ENCODE measurements at regions not wholly inside any gene's neighbourhood (a gene's known extent, or its start where the extent isn't known, plus 50 kb on each side); places are given as distances from the start of the nearest gene placed in this dataset.

- H3K9ac ChIP-seq (ENCODE audit: low read length) = no peak overlapping the region
- no peaks in the 10 kb centered on the region for H3K79me2 ChIP-seq (ENCODE audit: insufficient read depth, low read length)
- no peak overlapping the region for H2AFZ ChIP-seq (ENCODE audit: low read depth, low read length, poor library complexity, severe bottlenecking)
- no peaks in the 10 kb centered on the region for H3K27me3 ChIP-seq (ENCODE audit: insufficient read depth, low read length)
- H3K9me2 ChIP-seq (ENCODE audit: insufficient read depth) = no peaks in the 10 kb centered on the region
- H3K4me1 ChIP-seq (ENCODE audit: control insufficient read depth in 1 of 2, insufficient read depth in 2 of 2, low read length in 2 of 2) = no peaks in the 10 kb centered on the region
- intact Hi-C loops (cut with micrococcal nuclease) = no loop called here
- H3K4me2 ChIP-seq (ENCODE audit: low read length) = no peak overlapping the region
- ChIA-PET RAD21 (ENCODE audit: low non-redundant PET in 1 of 2, low total read pairs in 2 of 2, uncharacterized antibody in 2 of 2, unreplicated experiment in 2 of 2) (no interaction called here), CTCF (no interaction called here), POLR2A (no interaction called here)
- DNase-seq (ENCODE audit: low read depth, low spot score) = no peak
- no peaks in the 10 kb centered on the region for H3K36me3 ChIP-seq (ENCODE audit: control insufficient read depth in 1 of 2, insufficient read depth in 2 of 2, low read length in 2 of 2)
- H3K27ac ChIP-seq (ENCODE audit: low read depth, low read length) = no peak overlapping the region
- no TSS peak for BruUV-seq (replicated peaks)
- H3K9me3 ChIP-seq (ENCODE audit: control insufficient read depth in 1 of 2, insufficient read depth in 1 of 2, low read depth in 1 of 2, low read length in 2 of 2) = no peaks in the 10 kb centered on the region
- no peak for ATAC-seq
- no peaks in the 10 kb centered on the region for H4K20me1 ChIP-seq (ENCODE audit: insufficient read depth)
- H3K4me3 ChIP-seq (replicated peaks in 1 of 2; ENCODE audit: low read depth in 1 of 2, low read length in 2 of 2) = no peak overlapping the region
- no peak for TF ChIP-seq EGR1 (IDR thresholded peaks at IDR 0.05; ENCODE audit: low read depth)
- TF ChIP-seq EZH2phosphoT487 (IDR thresholded peaks at IDR 0.05; ENCODE audit: borderline replicate concordance) = no peak
- TF ChIP-seq JUND (IDR thresholded peaks at IDR 0.05) = no peak
- no peak for TF ChIP-seq RAD21 (IDR thresholded peaks at IDR 0.05; ENCODE audit: low read depth)
- no peak for TF ChIP-seq YY1 (IDR thresholded peaks at IDR 0.05; ENCODE audit: extremely low read depth, insufficient replicate concordance, low read depth, low read length)
- no peak for TF ChIP-seq MAX (IDR thresholded peaks at IDR 0.05)
- TF ChIP-seq TCF7L2 (IDR thresholded peaks at IDR 0.05; ENCODE audit: borderline replicate concordance, extremely low read depth, insufficient read depth, insufficient read length) = no peak
- TF ChIP-seq EZH2 (IDR thresholded peaks at IDR 0.05) = no peak
- no peak for TF ChIP-seq ZBTB33 (IDR thresholded peaks at IDR 0.05; ENCODE audit: extremely low read depth, insufficient replicate concordance, low read length)
- no peak for TF ChIP-seq REST (IDR thresholded peaks at IDR 0.05; ENCODE audit: low read depth)
- no peak for TF ChIP-seq SP1 (IDR thresholded peaks at IDR 0.05; ENCODE audit: low read depth)
- no peak for TF ChIP-seq ATF3 (IDR thresholded peaks at IDR 0.05)
- TF ChIP-seq ZFX (IDR thresholded peaks at IDR 0.05) = no peak
- no peak for TF ChIP-seq CEBPB (IDR thresholded peaks at IDR 0.05; ENCODE audit: low read depth)
- TF ChIP-seq POLR2AphosphoS5 (IDR thresholded peaks at IDR 0.05; ENCODE audit: low read depth, low read length) = no peak
- no peak for TF ChIP-seq ELF1 (IDR thresholded peaks at IDR 0.05; ENCODE audit: borderline replicate concordance, low read depth)
- TF ChIP-seq ZNF274 (IDR thresholded peaks at IDR 0.05; ENCODE audit: low read depth, low read length) = no peak
Observed at GRCh38 chr11:29008481-29008880, 900.3 kb downstream of the METTL15 start.
